DMS79 treated with DMSO at 0.1 percent for 48 hours (cell line): ENCODE measurements at regions not wholly inside any gene's neighbourhood (a gene's known extent, or its start where the extent isn't known, plus 50 kb on each side); places are given as distances from the start of the nearest gene placed in this dataset.
"Not testable (repeated sequence)": the region's sequence is repeated elsewhere in the genome, so short reads cannot be mapped to it uniquely, and the experiment has no call there.

ENCODE experiments used
- DNase-seq: peaks from one replicate; lab custom pipeline; 2025; lab: John Stamatoyannopoulos, UW

DNA sequence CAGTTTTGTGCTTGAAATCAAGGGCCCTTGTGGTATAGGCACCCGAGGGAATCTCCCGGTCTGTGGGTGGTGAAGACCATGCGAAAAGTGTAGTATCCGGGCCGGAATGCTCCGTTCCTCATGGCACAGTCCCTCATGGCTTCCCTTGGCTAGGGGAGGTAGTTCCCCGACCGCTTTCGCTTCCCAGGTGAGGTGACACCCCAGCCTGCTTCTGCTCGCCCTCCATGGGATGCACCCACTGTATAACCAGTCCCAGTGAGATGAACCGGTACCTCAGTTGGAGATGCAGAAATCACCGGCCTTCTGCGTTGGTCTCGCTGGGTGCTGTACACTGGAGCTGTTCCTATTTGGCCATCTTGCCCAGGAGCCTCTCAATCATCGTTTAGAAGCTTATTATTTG, 195.7 kb upstream of the POT1 start:
- DNase-seq = no peak

DNA sequence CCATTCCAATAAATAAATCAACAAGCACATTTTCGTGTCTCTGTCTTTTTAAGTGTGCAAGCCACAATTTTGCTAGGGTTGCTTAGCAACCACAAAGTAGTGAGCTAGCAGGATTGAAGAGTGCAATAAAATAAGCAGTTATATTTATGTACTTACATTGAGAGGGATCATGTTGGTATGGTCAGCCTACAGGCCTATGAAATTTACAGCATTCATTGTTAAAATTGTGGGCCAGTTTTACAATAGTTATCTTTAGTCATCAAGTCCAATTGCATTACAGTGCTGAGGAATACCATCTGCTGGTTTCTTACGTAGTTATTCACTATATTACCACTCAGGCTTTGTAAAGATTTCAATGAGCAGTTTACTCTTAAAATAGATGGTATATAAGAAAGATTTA, 192.5 kb upstream of the POT1 start:
- peak; percentile 69 for DNase-seq

DNA sequence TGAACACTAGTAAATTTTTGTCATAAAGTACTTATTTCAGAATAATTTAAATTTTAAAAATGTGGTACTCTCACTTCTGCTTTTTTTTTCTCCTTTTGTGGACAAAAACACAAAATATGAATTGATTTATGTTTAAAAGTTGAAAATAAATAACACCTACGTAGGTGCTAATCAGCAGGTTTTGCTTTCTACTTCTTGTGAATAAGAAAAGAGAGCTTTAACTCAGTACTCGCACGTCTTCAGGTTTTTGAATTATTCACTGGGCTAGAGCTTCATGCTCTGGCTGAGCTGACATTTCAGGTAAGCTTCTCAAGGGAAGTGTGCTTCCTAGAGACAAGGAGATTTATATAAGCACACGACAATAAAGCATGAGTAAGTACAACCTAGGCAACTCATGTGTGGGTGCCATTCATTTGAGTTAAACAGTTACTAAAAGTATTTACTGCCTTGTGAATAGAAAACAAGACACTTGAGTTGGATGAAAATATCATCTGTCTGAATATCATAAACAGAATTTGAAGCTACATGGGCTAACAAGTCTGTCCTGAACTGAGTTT, 190.0 kb upstream of the POT1 start:
- DNase-seq = no peak

DNA sequence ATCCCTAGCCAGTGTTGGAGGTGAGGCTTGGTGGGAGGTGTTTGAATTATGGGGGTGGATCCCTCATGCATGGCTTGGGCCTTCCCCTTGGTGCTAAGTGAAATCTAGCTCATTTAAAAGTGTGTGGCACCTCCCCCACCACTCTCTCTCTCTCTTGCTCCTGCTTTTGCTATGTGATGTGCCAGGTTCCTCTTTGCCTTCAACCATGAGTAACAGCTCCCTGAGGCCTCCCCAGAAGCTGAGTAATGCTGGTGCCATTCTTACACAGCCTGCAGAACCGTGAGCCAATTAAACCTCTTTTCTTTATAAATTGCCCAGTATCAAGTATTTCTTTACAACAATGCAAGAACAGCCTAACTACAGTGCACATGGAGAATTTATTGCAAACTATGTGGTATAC, 188.8 kb upstream of the POT1 start:
- no peak for DNase-seq

DNA sequence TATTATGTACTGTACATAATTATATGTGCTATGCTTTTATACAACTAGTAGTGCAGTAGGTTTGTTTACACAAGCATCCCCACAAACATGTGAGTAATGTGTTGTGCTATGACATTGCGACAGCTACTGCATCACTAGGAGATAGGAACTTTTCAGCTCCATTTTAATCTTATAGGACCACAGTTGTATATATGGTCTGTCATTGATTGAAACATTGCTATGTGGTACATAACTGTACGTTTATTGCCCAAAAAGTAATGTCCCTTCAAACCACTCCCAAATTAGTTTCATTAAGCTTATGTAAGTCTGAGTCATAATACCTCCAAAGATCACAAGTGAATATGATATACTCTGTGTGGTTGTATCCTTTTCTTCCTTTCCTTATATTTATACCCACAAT, 183.2 kb upstream of the POT1 start:
- DNase-seq = no peak

DNA sequence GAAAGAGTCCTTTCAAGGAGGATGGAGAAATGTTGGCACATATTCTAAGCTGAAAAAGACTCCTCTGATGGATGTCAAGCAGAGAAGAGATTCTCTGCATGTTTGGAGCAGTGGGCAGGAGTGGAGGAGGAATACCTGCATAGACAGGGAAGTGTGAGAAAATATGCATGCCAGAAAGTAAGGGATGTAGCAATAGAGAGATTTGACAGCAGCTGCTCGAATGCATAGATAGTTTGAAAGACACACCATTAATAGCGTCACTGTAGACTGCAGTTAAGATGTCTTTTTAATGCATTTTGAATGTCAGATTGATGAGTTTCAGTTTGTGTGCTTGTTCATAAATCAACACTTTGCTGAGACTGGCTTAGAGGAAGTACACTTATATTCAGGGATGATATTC, 169.9 kb upstream of the POT1 start:
- no peak for DNase-seq

DNA sequence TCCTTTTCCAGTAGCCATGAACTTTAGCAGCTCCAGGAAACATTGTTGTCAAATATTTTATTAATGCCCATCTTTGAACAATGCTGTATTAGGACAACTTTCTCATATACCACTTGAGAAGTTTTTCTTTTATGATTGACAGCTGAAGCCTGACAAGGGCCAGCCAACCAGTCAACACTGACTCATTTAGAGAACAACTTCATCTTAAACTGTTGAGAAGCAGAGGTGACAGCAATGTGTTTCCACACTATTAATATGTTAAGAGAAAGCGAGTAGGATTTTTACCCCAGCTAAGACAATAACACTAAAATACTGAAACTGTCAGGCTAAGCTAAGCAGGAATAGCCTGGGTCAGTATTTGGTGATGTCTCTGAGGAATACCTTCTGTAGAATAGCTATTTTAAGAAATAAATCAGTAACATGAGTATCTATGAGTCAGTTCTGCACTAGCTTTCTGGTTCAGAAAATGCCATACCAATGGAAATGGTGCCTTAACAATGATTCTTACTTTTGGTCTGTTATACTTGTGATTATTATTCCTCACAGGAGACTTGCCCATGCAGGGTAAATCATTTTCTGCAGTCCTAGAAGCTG, 168.8 kb upstream of the POT1 start:
- no peak for DNase-seq

DNA sequence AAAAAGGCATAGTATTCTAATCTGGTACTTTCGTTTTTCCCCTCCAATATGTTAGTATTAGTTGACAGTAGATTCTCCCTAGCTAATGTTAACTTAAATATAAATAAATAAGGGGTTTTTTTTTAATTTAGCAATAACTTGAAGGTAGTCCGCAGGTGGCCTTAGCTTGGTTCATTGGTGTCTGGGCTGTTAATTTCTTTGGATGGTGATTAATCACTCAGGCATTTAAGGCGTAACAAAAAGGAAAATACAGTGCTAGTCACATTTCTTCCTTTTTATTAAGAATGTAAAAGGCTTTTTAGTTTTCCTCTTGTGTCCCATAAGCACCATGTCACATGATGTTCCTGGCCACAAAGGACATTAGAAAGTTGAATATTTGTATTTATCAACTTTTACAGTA, 161.0 kb upstream of the POT1 start:
- no peak for DNase-seq

DNA sequence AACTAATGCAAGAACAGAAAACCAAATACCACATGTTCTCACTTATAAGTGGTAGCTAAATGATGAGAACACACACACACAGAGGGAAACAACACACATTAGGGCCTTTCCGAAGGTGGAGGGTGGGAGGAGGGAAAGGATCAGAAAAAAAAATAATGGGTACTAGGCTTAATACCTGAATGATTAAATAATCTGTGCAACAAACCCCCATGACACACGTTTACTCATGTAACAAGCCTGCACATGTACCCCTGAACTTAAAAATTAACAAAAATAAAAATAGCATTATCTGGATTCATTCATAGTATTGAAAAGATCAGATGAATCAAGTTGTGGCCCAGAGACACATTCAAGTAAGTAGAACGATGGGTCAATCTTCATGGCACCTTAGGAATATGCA, 159.5 kb upstream of the POT1 start:
- no peak for DNase-seq

DNA sequence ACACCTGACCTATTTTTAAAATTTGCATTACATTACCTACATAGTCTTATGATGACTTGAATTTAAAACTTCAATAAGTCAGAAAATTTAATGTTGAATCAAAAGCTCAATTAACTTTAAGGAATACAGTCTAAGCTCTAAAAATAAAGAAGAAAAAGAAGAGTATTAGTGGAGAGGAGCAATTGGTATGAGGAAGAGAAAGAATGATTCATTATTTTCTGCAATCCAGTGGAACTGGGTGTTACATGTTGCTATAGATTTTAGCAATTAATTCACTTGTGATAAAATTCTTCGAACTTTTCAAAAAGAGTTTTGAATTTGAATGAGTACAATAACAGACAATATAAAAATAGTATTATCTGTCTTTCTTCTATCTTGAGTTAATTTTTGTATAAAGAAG, 158.9 kb upstream of the POT1 start:
- DNase-seq = no peak

DNA sequence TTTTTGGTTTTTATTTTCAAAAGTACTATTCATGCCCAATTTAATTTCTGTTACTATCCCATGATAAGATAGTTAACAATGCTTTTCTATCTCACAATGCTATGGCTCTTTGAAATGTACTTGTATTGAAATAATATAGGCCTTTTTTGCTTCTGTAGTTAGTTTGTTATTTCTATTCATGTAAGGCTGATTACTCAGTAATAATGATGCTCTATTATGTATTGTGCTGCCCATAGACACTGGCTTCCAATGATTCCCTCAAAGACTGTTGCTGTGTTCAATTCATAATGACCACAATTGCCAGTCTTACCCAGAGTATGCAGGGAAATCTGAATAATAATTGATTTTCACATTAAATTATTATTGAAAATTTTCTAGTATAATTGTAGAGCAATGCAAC, 155.5 kb upstream of the POT1 start:
- no peak for DNase-seq

DNA sequence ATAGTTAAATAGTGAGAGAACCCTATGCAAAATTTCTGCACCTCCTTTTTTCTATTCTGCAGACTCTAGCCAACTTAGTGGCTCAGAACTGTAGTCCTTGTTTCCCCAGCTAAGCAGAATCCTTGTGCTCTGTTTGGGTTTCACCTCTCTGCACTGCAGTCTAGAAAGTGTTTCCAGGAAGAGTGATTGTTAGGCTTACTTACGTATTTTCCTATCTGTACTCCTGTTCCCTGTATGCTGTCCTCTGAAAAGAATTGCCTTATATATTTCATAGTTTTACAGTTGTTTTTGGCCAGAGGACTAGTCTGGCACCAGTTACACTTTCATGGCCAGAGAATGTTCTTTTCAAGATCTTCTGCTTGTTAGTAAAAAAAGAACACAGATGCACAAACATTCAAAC, 154.6 kb upstream of the POT1 start:
- DNase-seq = no peak

DNA sequence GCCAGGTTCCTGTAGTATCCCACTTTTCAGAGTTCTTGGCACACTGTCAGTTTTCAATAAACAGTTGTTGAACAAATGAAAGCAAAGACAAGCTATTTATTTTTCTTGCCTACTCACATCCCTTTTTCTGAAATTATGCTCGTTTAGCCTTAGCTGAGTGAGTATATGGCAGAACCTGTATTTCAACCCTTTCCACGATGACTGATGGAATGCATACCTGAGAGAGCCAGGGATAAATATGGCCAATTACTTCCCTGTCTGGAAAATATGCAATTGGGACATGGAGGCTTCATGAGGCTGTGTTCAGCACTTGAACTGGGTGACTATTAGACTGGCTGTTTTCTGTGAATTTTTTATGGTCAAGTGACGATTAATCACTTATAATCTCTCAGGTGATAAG, 144.5 kb upstream of the POT1 start:
- DNase-seq = no peak

DNA sequence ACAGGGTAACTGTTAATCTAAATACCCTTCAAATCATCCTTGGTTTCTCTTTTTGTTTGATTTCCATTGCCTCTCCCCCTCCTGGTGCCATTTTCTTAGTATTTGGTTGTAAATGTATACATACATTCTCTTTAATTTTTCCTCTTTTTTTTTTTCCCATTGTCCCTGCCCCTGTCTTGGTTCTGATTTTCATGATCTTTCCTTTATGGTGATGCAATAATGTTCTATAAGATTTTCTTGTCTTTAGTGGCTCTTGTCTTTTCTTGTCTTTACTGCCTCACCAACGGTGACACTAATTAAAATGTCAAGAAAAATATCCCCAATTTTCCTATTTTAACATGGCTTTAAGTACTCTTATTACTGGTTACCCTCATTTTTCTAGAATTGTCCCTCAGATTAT, 135.9 kb upstream of the POT1 start:
- DNase-seq = no peak

DNA sequence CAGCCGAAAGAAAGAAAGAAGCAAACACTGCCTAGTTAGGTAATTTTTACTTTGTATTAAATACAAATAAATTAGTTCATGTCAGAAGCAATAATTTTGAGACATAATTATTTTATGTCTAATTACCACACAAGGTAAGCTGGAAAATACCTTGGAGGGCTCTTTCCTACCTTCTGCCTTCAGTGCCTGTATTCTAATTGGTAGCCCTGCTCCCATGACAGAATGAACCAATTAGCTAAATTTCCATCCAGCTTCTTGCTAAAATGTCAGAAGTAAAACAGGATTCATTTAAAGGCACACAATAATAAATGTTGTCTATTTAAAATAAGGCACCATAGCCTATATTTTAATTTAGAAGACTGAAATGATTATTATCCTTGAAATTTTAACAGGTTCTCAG, 135.4 kb upstream of the POT1 start:
- DNase-seq = no peak

DNA sequence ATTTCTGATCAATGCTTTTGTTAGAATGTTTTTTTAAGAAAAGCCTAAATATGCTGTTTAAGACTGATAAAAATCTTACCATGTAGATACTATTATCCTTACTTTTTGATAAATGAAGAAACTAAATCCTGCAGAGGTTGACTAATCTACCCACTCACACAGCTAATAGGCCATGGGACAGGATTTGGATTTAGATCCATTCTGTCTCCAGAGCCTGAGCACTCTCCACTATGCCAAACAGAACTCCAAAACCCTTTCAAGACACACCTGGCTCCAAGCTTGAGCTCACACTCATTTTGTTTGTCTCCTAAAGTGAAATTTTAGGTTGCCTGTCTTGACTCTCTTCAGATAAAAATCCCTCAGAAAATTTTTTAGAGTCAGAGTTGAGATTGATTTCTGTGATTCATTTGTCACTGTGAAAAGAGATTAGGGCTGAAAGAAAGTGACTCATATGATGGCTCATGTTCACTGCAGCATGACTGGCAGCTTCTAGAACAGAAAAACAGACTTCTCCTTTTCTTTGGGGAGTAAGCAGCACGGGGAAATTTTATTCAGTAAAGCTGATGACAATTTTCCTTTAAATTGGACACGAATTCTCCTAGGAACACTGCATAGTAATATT, 132.3 kb upstream of the POT1 start:
- peak; percentile 61 for DNase-seq

DNA sequence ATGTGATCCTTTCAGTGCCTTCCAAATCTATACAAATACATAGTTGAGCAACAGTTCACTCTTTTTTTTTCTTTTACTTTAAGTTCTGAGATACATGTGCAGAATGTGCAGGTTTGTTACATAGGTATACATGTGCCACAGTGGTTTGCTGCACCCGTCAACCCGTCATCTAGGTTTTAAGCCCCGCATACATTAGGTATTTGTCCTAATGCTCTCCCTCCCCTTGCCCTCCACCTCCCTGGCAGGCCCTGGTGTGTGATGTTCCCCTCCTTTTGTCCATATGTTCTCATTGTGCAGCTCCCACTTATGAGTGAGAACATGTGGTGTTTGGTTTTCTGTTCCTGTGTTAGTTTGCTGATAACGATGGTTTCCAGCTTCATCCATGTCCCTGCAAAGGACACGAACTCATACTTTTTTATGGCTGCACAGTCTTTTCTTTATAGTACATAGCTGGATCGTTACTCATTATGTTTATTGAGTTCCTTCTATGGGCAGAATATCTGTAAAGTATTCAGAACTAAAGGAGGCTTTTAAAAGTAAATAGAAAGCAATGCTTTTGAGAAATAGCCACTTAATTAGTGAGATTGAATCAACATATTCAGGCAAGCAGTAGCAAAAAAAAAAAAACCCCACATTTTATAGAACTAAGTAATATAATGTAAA, 131.6 kb upstream of the POT1 start:
- DNase-seq = not testable (repeated sequence)

DNA sequence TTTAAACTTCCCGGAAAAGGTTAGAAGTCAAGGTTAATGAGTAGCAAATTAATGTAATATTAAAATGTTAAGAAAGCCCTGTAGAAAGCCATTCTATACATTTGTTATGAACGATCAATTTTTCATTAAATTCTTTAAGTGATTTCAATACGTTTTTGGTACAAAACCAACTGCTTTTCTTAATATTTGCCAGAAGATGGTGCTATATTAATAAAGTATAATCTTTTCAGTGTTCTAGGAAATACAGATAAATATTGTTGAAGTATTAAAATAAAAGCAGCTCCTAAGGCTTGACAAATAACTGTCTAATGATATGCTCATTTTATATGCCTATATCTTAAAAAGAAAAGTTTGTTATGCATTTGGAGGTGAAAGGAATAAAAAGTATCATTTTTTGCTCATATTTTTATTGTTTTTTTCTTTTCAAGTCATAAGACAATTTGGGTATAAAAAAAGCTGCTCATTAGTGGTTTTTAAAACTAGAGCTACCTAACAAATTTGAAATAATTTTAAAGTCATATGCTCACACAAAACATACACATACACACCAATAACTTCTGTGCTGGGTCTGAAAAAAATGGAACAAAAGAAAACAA, 130.3 kb upstream of the POT1 start:
- DNase-seq = peak; percentile 48

DNA sequence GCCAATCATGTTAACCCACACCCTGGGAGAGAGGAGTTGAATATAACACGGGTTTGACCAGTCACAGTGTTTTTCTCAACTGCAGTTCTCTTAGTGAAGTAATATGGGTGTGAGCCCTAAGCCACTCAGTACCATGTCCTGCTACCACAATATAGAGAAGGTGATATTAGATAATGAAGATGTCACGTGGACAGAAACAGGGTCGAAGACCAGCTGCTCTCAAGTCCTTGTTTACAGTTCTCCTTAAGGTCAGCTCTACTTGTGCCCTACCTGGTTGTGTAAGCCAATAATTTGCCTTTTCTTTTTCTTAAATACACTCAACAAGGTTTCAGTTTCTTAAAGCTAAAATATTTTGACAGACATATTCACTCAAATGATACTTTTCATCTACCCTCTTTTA, 128.3 kb upstream of the POT1 start:
- no peak for DNase-seq

DNA sequence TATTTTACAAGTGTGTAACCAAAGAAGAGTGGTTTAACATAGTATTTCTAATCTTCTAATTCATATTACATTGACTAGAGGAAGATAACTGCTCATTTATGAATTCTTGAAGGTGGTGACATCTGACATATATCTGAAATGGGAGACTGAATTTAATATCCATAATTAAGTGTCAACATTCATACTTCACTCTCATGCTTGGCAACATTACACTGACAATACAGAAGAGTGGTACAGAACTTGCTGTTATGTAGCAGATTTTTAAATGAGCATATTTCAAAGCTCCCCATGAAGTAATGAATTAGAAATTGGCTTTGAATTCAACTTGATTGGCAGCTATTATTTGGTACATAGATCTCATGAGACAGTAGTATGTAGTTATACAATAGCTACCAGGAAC, 125.8 kb upstream of the POT1 start:
- no peak for DNase-seq

DNA sequence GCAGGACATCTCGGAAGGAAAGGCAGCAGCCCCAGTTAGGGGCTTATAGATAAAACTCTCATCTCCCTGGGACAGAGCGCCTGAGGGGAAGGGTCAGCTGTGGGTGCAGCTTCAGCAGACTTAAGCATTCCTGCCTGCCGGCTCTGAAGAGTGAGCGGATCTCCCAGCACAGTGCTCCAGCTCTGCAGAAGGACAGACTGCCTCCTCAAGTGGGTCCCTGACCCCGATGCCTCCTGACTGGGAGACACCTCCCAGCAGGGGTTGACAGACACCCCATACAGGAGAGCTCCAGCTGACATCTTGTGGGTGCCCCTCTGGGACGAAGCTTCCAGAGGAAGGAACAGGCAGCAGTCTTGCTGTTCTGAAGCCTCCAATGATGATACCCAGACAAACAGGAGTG, 117.1 kb upstream of the POT1 start:
- DNase-seq = no peak

DNA sequence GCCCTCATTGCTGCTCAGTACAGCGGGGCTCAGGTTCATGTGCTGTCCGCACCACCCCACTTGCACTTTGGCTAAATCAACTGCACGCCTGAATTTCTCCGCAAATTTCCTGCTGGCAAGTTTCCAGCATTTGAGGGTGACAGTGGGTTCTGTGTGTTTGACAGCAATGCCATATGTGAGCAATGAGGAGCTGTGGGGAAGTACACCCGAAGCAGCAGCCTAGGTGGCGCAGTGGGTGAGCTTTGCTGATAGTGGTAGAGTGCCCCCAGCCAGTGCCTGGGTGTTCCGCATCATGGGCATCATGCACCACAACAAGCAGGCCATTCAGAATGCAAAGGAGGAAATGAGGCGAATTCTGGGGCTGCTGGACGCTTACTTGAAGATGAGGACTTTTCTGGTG, 103.9 kb upstream of the POT1 start:
- no peak for DNase-seq

DNA sequence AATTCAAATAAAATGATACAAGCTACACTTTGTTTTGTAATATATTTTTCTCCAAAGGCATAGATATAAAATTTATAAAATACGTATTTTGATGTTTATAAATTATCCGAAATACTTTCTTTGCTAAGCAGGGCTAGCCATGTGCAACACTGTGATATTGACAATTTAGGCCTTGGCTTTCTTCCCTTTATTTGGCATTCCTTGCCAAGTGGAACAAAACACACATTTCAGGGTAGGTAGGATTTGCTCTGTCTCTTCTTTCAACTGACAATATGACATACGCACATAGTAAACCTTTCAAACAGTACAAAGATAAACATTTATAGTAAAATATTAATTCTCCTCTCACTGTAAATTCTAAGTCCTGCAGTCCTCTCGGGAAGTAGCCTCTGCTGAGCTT, 103.3 kb upstream of the POT1 start:
- no peak for DNase-seq
